Testis (tissue), 2 donors: ENCODE measurements at regions not wholly inside any gene's neighbourhood (a gene's known extent, or its start where the extent isn't known, plus 50 kb on each side); places are given as distances from the start of the nearest gene placed in this dataset.

Experiments
- POLR2A ChIP-seq: fragments of 450-650 bp; IDR thresholded peaks from one replicate; pipeline ENCODE4 v1.6.1; 2017; ENCODE audit warnings: antibody characterized with exemption, mild to moderate bottlenecking, moderate library complexity
- TF ChIP-seq, protein P1 (sequence below), 3 experiments: fragments of 450-650 bp in 2 of 3; fragments of 200-600 bp in 1 of 3; sonication (generic) in 1 of 3; IDR thresholded peaks; one replicate each; pipeline ENCODE4 v1.5.1; 2016 to 2019; ENCODE audit warnings: antibody characterized with exemption in 3 of 3, mild to moderate bottlenecking in 2 of 3, moderate library complexity in 1 of 3

DNA sequence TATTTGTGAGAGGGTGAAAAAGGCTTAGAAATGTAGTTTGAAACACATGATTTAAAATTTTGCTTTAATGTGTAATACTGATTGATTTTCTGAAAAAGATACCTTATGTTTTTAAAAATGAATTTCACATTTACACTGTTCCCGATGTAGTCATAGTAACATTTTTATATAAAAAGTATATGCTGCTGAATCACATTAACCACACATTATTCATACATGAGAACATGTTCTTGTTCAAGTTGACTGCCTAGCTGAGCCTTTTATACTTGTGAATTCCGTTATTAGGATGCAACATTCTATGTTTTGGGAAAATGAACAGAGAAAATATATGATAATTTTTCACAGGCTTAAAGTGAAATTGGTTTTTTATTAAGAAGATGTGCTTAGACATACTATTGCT is 461.1 kb upstream of the NUDT12 start:
- no peak for TF ChIP-seq POLR2A
- TF ChIP-seq, protein P1, sequence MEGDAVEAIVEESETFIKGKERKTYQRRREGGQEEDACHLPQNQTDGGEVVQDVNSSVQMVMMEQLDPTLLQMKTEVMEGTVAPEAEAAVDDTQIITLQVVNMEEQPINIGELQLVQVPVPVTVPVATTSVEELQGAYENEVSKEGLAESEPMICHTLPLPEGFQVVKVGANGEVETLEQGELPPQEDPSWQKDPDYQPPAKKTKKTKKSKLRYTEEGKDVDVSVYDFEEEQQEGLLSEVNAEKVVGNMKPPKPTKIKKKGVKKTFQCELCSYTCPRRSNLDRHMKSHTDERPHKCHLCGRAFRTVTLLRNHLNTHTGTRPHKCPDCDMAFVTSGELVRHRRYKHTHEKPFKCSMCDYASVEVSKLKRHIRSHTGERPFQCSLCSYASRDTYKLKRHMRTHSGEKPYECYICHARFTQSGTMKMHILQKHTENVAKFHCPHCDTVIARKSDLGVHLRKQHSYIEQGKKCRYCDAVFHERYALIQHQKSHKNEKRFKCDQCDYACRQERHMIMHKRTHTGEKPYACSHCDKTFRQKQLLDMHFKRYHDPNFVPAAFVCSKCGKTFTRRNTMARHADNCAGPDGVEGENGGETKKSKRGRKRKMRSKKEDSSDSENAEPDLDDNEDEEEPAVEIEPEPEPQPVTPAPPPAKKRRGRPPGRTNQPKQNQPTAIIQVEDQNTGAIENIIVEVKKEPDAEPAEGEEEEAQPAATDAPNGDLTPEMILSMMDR (IDR thresholded peaks at IDR 0.05), result no peak
